HepG2 (cell line): ENCODE measurements at regions not wholly inside any gene's neighbourhood (a gene's known extent, or its start where the extent isn't known, plus 50 kb on each side); places are given as distances from the start of the nearest gene placed in this dataset.

Experiments used
- SMC3 ChIP-seq: IDR thresholded peaks from 2 replicates; pipeline ENCODE4 v1.6.1; 2011; ENCODE audit warnings: low read length, improper control_type of control experiment
- TF ChIP-seq, protein P1 (sequence below): sonication (generic); formaldehyde crosslinking; IDR thresholded peaks from 2 replicates; pipeline ENCODE4 v1.8.1; 2022; ENCODE audit warnings: mild to moderate bottlenecking, missing genetic modification reagents

DNA sequence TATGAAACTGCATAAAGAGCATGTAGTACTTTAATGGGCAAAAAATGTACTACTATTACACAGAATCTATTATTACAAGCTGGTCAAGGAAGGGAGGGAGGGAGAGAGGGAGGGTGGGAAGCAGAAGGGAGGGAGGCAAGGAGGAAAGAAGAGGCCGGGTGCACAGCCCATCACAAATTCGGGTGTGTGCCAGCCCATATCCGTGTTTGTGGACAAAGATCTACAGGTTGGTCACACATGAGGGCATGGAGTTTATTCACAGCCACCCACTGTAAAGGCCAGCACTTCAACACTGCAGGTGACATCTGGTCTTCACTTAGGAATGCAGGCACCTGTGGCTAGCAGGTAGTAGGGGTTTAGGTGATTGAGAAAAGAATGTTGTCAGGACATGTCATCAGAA lies 352.5 kb upstream of the NBEA start:
- no peak for TF ChIP-seq SMC3
- TF ChIP-seq, protein P1, sequence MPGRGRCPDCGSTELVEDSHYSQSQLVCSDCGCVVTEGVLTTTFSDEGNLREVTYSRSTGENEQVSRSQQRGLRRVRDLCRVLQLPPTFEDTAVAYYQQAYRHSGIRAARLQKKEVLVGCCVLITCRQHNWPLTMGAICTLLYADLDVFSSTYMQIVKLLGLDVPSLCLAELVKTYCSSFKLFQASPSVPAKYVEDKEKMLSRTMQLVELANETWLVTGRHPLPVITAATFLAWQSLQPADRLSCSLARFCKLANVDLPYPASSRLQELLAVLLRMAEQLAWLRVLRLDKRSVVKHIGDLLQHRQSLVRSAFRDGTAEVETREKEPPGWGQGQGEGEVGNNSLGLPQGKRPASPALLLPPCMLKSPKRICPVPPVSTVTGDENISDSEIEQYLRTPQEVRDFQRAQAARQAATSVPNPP, result no peak
